Panc1 (cell line): ENCODE measurements at regions not wholly inside any gene's neighbourhood (a gene's known extent, or its start where the extent isn't known, plus 50 kb on each side); places are given as distances from the start of the nearest gene placed in this dataset.

Experiments
- CTCF ChIP-seq: fragments of 450-650 bp; IDR thresholded peaks from 2 replicates; pipeline ENCODE4 v1.5.1; 2017; ENCODE audit warnings: mild to moderate bottlenecking
- POLR2AphosphoS5 ChIP-seq: IDR thresholded peaks from 2 replicates; pipeline ENCODE4 v1.6.1; 2012; ENCODE audit warnings: mild to moderate bottlenecking, low read depth, low read length, moderate library complexity
- REST ChIP-seq, 2 experiments: IDR thresholded peaks; 2 replicates each; pipeline ENCODE4 v1.6.1; 2011 to 2012; ENCODE audit warnings: low read depth in 2 of 2, control low read depth in 1 of 2, low read length in 1 of 2, mild to moderate bottlenecking in 1 of 2, moderate library complexity in 1 of 2; ENCODE audit not compliant: insufficient read depth in 1 of 2
- SIN3A ChIP-seq: IDR thresholded peaks from 2 replicates; pipeline ENCODE4 v1.6.1; 2012; ENCODE audit warnings: low read depth, mild to moderate bottlenecking, low read length, moderate library complexity, borderline replicate concordance; ENCODE audit not compliant: insufficient read depth
- TCF7L2 ChIP-seq: IDR thresholded peaks from 2 replicates; pipeline ENCODE4 v1.6.1; 2011; ENCODE audit warnings: mild to moderate bottlenecking, low read depth, low read length, inconsistent platforms

- no peak for TF ChIP-seq CTCF
- TF ChIP-seq SIN3A: no peak
- TF ChIP-seq TCF7L2: no peak
- no peak for TF ChIP-seq REST (IDR thresholded peaks at IDR 0.05; ENCODE audit: insufficient read depth in 1 of 2, low read depth in 2 of 2, low read length in 1 of 2)
- TF ChIP-seq POLR2AphosphoS5: no peak
Measured at GRCh38 chr2:183477296-183477695, 353.1 kb downstream of the NUP35 start.
